HepG2 (cell line): ENCODE measurements at regions not wholly inside any gene's neighbourhood (a gene's known extent, or its start where the extent isn't known, plus 50 kb on each side); places are given as distances from the start of the nearest gene placed in this dataset.

Experiments
- ATAC-seq: fragments of 200-7000 bp; cut with Tn5 transposase; 3 replicates; pipeline ENCODE4 v1.9.1; 2020; ENCODE audit warnings: mild to moderate bottlenecking, moderate library complexity
- BruUV-seq: library from RNA; stranded (reverse); fragments of 400-500 nt; replicated peaks from 2 replicates; lab custom pipeline; 2021; lab: Mats Ljungman, UMichigan
- CTCF ChIA-PET: fragments of 300-600 bp; formaldehyde crosslinking; extraction: SDS; loops from one replicate; lab custom pipeline; 2021; ENCODE audit warnings: low total read pairs, inconsistent platforms, low intra/inter-chr PET ratio; lab: Yijun Ruan, JAX
- POLR2A ChIA-PET: fragments of 350-600 bp; sonication (Branson Sonifier 250); formaldehyde crosslinking; loops from one replicate; lab custom pipeline; 2020; ENCODE audit warnings: antibody characterized with exemption, inconsistent platforms; lab: Yijun Ruan, JAX
- DNase-seq: peaks from one replicate; pipeline ENCODE4 v3.0.0-alpha.2; 2015; ENCODE audit warnings: low spot score
- FAIRE-seq: peaks from 3 replicates; lab custom pipeline; 2011; peaks lifted over from hg19 to GRCh38; lab: Jason Lieb, UNC
- H2AFZ ChIP-seq: one replicate; pipeline ENCODE4 v1.6.1; 2011; ENCODE audit warnings: low read length, inconsistent platforms
- H3K27ac ChIP-seq: fragments of 300-600 bp; 3 replicates; pipeline ENCODE4 v1.8.0; 2011; ENCODE audit warnings: mixed run types, mild to moderate bottlenecking, mixed read lengths, low read length, inconsistent platforms; ENCODE audit not compliant: insufficient read depth; ENCODE audit errors: extremely low read length
- H3K27me3 ChIP-seq, 2 experiments: fragments of 200-600 bp in 1 of 2; 2 replicates in 1 of 2; 3 replicates in 1 of 2; pipeline versions ENCODE4 v1.6.0 to v1.8.0; 2011; ENCODE audit warnings: low read length in 2 of 2, mild to moderate bottlenecking in 2 of 2, moderate library complexity in 2 of 2, inconsistent platforms in 1 of 2; ENCODE audit not compliant: insufficient read depth in 2 of 2, control insufficient read depth in 1 of 2
- H3K36me3 ChIP-seq, 2 experiments: fragments of 200-600 bp in 1 of 2; replicated peaks in 1 of 2; 2 replicates in 1 of 2; 3 replicates in 1 of 2; pipeline versions ENCODE4 v1.5.1 to v1.8.0; 2011; ENCODE audit warnings: low read length in 2 of 2, inconsistent platforms in 1 of 2; ENCODE audit not compliant: insufficient read depth in 2 of 2, control insufficient read depth in 1 of 2
- H3K4me1 ChIP-seq: 2 replicates; pipeline ENCODE4 v1.5.1; 2012; ENCODE audit warnings: low read length, inconsistent platforms; ENCODE audit not compliant: insufficient read depth
- H3K4me2 ChIP-seq: 2 replicates; pipeline ENCODE4 v1.6.0; 2011; ENCODE audit warnings: low read depth, low read length, inconsistent platforms
- H3K4me3 ChIP-seq, 3 experiments: fragments of 200-600 bp in 1 of 3; sonication (generic), shearing (Covaris generic) in 1 of 3; replicated peaks in 1 of 3; 2 replicates each; pipeline ENCODE4 v1.5.1; 2011 to 2016; ENCODE audit warnings: low read length in 3 of 3, inconsistent platforms in 2 of 3, low read depth in 2 of 3, mild to moderate bottlenecking in 2 of 3, control low read depth in 1 of 3, mixed read lengths in 1 of 3; ENCODE audit not compliant: insufficient read depth in 1 of 3
- H3K79me2 ChIP-seq: one replicate; pipeline ENCODE4 v1.6.1; 2011; ENCODE audit warnings: low read length, inconsistent platforms; ENCODE audit not compliant: insufficient read depth
- H3K9ac ChIP-seq: 2 replicates; pipeline ENCODE4 v1.6.0; 2011; ENCODE audit warnings: mild to moderate bottlenecking, low read depth, low read length, inconsistent platforms; ENCODE audit not compliant: insufficient read depth
- H3K9me3 ChIP-seq: 2 replicates; pipeline ENCODE4 v1.5.1; 2012; ENCODE audit warnings: mild to moderate bottlenecking, low read length
- H4K20me1 ChIP-seq: 2 replicates; pipeline ENCODE4 v1.6.0; 2011; ENCODE audit warnings: inconsistent platforms, mild to moderate bottlenecking, low read length, moderate library complexity; ENCODE audit not compliant: insufficient read depth
- FOXO1 ChIP-seq: sonication (generic); formaldehyde crosslinking; IDR thresholded peaks from 2 replicates; pipeline ENCODE4 v1.4.0; 2020; ENCODE audit warnings: missing genetic modification reagents
- KLF6 ChIP-seq: IDR thresholded peaks from 2 replicates; pipeline ENCODE4 v1.8.0; 2016; ENCODE audit warnings: missing biosample characterization, missing genetic modification reagents
- RFX3 ChIP-seq: IDR thresholded peaks from 2 replicates; pipeline ENCODE4 v1.6.1; 2016; ENCODE audit warnings: missing biosample characterization, missing genetic modification reagents
- RNF219 ChIP-seq: sonication (generic); formaldehyde crosslinking; IDR thresholded peaks from 2 replicates; pipeline ENCODE4 v1.5.0; 2020; ENCODE audit warnings: mild to moderate bottlenecking, missing genetic modification reagents
- ZNF207 ChIP-seq: fragments of 450-650 bp; IDR thresholded peaks from 2 replicates; pipeline ENCODE4 v1.6.1; 2016; ENCODE audit warnings: antibody characterized with exemption, borderline replicate concordance
- ZNF460 ChIP-seq: sonication (generic); formaldehyde crosslinking; IDR thresholded peaks from 2 replicates; pipeline ENCODE4 v1.5.1; 2020; ENCODE audit warnings: missing genetic modification reagents, mild to moderate bottlenecking, borderline replicate concordance
- ZNF562 ChIP-seq: sonication (generic); formaldehyde crosslinking; IDR thresholded peaks from 2 replicates; pipeline ENCODE4 v1.8.0; 2022; ENCODE audit warnings: missing genetic modification reagents, borderline replicate concordance
- ZNF577 ChIP-seq: sonication (generic); formaldehyde crosslinking; IDR thresholded peaks from 2 replicates; pipeline ENCODE4 v1.4.0; 2020; ENCODE audit warnings: mild to moderate bottlenecking, low read depth, missing genetic modification reagents, borderline replicate concordance
- ZNF83 ChIP-seq: sonication (generic); formaldehyde crosslinking; IDR thresholded peaks from 2 replicates; pipeline ENCODE4 v1.4.0; 2020; ENCODE audit warnings: missing genetic modification reagents, mild to moderate bottlenecking, borderline replicate concordance
- ZSCAN30 ChIP-seq: sonication (generic); formaldehyde crosslinking; IDR thresholded peaks from 2 replicates; pipeline ENCODE4 v1.5.0; 2020; ENCODE audit warnings: mild to moderate bottlenecking, missing genetic modification reagents
- WGBS: methylation state at CpG from one replicate; pipeline ENCODE4 v1.1.6; 2017; ENCODE audit warnings: low lambda C conversion rate; 5-methylcytosine and 5-hydroxymethylcytosine counted together
- in situ Hi-C: cut with HindIII; loops from 2 replicates; pipeline ENCODE4 v1.10.0; 2017; ENCODE audit warnings: low pct_unique_long_range_greater_than_20kb; ENCODE audit not compliant: extremely low pct_ligation_motif_present
- intact Hi-C: fragments of 100-400 bp; cut with micrococcal nuclease; formaldehyde crosslinking; loops from one replicate; pipeline ENCODE4 v1.10.0; 2022; ENCODE audit not compliant: unreplicated experiment

DNA sequence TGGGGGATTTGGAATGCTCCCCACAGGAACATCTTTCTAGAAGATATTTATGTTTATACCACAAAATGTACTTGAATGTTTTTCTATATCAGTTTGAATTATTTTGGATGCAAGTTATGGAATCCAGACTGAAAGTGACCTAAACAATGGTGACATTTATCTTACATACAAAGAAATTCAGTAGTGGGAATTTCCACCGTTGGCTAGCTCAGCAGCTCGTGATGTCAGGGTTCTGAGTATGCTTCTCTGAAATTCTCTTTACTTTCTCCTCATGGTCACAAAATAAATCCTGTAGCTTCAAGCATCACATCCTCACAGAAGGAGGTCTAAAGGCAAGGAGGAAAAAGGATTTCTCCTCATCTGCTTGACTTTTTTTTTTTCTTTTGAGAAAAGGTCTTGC lies 105.3 kb downstream of the AKAIN1 start:
- Histone ChIP-seq H3K4me3 (no peak overlapping the region), H3K27ac (no peak overlapping the region), H3K27me3 (no peaks in the 10 kb centered on the region), H3K4me2 (no peak overlapping the region), H3K9me3 (no peaks in the 10 kb centered on the region), H3K9ac (no peak overlapping the region), H4K20me1 (no peaks in the 10 kb centered on the region), H3K36me3 (no peaks in the 10 kb centered on the region), H3K4me1 (no peaks in the 10 kb centered on the region), H3K79me2 (no peaks in the 10 kb centered on the region), H2AFZ (no peak overlapping the region)
- FAIRE-seq: no peak
- no peak for TF ChIP-seq ZNF562 (CRISPR knock-in tag)
- no peak for TF ChIP-seq ZSCAN30 (CRISPR knock-in tag)
- no peak for TF ChIP-seq RNF219 (CRISPR knock-in tag)
- no peak for TF ChIP-seq ZNF207
- TF ChIP-seq ZNF460 (CRISPR knock-in tag): no peak
- no peak for TF ChIP-seq ZNF577
- 4% methylated on average over 2 of the region's 2 CpGs for WGBS
- POLR2A ChIA-PET: no interaction called here
- no peak for DNase-seq
- intact Hi-C loops: no loop called here
- ATAC-seq: no peak
- CTCF ChIA-PET: no interaction called here
- BruUV-seq: no TSS peak
- in situ Hi-C loops: no loop called here

DNA sequence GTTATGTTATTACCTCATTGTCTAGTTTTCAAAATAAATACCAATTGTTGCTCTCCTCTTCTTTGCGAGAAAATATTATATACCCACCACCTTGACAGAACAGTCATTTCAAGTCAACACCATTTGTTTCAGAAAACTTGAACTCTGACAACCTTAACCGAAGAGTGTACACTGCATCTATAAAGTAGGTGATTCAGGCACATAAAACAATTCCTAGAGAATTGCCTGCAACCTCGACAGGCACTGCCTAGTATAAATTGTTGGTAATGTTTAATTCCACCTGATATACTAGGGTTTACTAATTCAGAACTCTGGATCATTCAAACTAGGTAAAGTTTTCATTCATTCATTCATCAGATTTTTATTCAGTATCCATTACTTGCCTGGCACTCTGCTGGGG lies 121.8 kb downstream of the AKAIN1 start:
- intact Hi-C loops (loop anchor here (10.0 kb wide), 1 partner anchor 370 kb away; no protein-coding TSS in a partner anchor), in situ Hi-C loops (no loop called here)
- Histone ChIP-seq H3K9me3 (no peaks in the 10 kb centered on the region), H4K20me1 (no peaks in the 10 kb centered on the region), H3K4me3 (no peak overlapping the region), H3K27me3 (0 out of 5 replicates have a peak, but pooled peaks cover 0 to 2% of the 10 kb centered on the region in 2 experiments), H3K9ac (no peak overlapping the region), H3K4me1 (no peaks in the 10 kb centered on the region), H3K4me2 (no peak overlapping the region), H3K36me3 (no peaks in the 10 kb centered on the region), H3K27ac (no peak overlapping the region), H3K79me2 (no peaks in the 10 kb centered on the region), H2AFZ (no peak overlapping the region)
- FAIRE-seq: no peak
- BruUV-seq: no TSS peak
- WGBS: 0% methylated on average over 3 of the region's 3 CpGs
- DNase-seq: no peak
- ATAC-seq: no peak
- POLR2A ChIA-PET: no interaction called here
- no peak for TF ChIP-seq RFX3 (CRISPR knock-in tag)
- no peak for TF ChIP-seq KLF6 (CRISPR knock-in tag)
- no peak for TF ChIP-seq FOXO1 (CRISPR knock-in tag)
- no peak for TF ChIP-seq ZNF83 (CRISPR knock-in tag)
- CTCF ChIA-PET: no interaction called here
